Panc1 (cell line): ENCODE measurements at regions not wholly inside any gene's neighbourhood (a gene's known extent, or its start where the extent isn't known, plus 50 kb on each side); places are given as distances from the start of the nearest gene placed in this dataset.

Experiments
- ATAC-seq: fragments of 200-7000 bp; cut with Tn5 transposase; 2 replicates; pipeline ENCODE4 v1.9.1; 2020; ENCODE audit warnings: mild to moderate bottlenecking, moderate library complexity
- BruUV-seq: library from RNA; stranded (reverse); fragments of 400-500 nt; replicated peaks from 2 replicates; lab custom pipeline; 2021; lab: Mats Ljungman, UMichigan
- CTCF ChIA-PET: fragments of 300-600 bp; sonication (Branson Sonifier 250); formaldehyde crosslinking; loops from one replicate; lab custom pipeline; 2022; ENCODE audit warnings: antibody characterized with exemption; lab: Charles Lee
- POLR2A ChIA-PET: fragments of 300-600 bp; sonication (Branson Sonifier 250); formaldehyde crosslinking; loops from one replicate; lab custom pipeline; 2022; ENCODE audit warnings: antibody characterized with exemption; lab: Charles Lee
- DNase-seq: peaks from one replicate; pipeline ENCODE4 v3.0.0-alpha.2; 2010; ENCODE audit warnings: low read depth, low spot score
- H3K27ac ChIP-seq: 2 replicates; pipeline ENCODE4 v1.5.1; 2011; ENCODE audit warnings: mild to moderate bottlenecking, low read length, inconsistent platforms
- H3K27me3 ChIP-seq: fragments of 200-500 bp; sonication (Bioruptor generic); 2 replicates; pipeline ENCODE4 v1.6.0; 2014; ENCODE audit warnings: low read length, inconsistent platforms; ENCODE audit not compliant: control insufficient read depth, insufficient read depth
- H3K36me3 ChIP-seq: fragments of 200-500 bp; sonication (Bioruptor generic); 2 replicates; pipeline ENCODE4 v1.5.1; 2014; ENCODE audit warnings: inconsistent platforms, mild to moderate bottlenecking, low read length, moderate library complexity; ENCODE audit not compliant: control insufficient read depth, insufficient read depth
- H3K4me1 ChIP-seq: 2 replicates; pipeline ENCODE4 v1.5.1; 2011; ENCODE audit warnings: inconsistent platforms, mild to moderate bottlenecking, low read length, moderate library complexity; ENCODE audit not compliant: control insufficient read depth, insufficient read depth
- H3K4me3 ChIP-seq, 2 experiments: 2 replicates each; pipeline ENCODE4 v1.5.1; 2011 to 2012; ENCODE audit warnings: low read depth in 2 of 2, low read length in 2 of 2, mild to moderate bottlenecking in 2 of 2, inconsistent platforms in 1 of 2, moderate library complexity in 1 of 2
- H3K9me3 ChIP-seq: fragments of 200-500 bp; sonication (Bioruptor generic); 2 replicates; pipeline ENCODE4 v1.5.1; 2014; ENCODE audit warnings: low read depth, mild to moderate bottlenecking, inconsistent platforms, low read length, moderate library complexity; ENCODE audit not compliant: control insufficient read depth, insufficient read depth
- POLR2AphosphoS5 ChIP-seq: IDR thresholded peaks from 2 replicates; pipeline ENCODE4 v1.6.1; 2012; ENCODE audit warnings: mild to moderate bottlenecking, low read depth, low read length, moderate library complexity
- SIN3A ChIP-seq: IDR thresholded peaks from 2 replicates; pipeline ENCODE4 v1.6.1; 2012; ENCODE audit warnings: low read depth, mild to moderate bottlenecking, low read length, moderate library complexity, borderline replicate concordance; ENCODE audit not compliant: insufficient read depth
- TCF7L2 ChIP-seq: IDR thresholded peaks from 2 replicates; pipeline ENCODE4 v1.6.1; 2011; ENCODE audit warnings: mild to moderate bottlenecking, low read depth, low read length, inconsistent platforms
- in situ Hi-C: cut with HindIII; loops from 2 replicates; pipeline ENCODE4 v1.10.0; 2016; ENCODE audit warnings: low sequenced_read_pairs, low pct_unique_long_range_greater_than_20kb
- intact Hi-C: fragments of 100-400 bp; cut with micrococcal nuclease; formaldehyde crosslinking; loops from one replicate; pipeline ENCODE4 v1.10.0; 2022; ENCODE audit not compliant: unreplicated experiment
- TF ChIP-seq, protein P1 (sequence below): fragments of 450-650 bp; IDR thresholded peaks from 2 replicates; pipeline ENCODE4 v1.5.1; 2017; ENCODE audit warnings: mild to moderate bottlenecking
- TF ChIP-seq, protein P2 (sequence below), 2 experiments: IDR thresholded peaks; 2 replicates each; pipeline ENCODE4 v1.6.1; 2011 to 2012; ENCODE audit warnings: low read depth in 2 of 2, control low read depth in 1 of 2, low read length in 1 of 2, mild to moderate bottlenecking in 1 of 2, moderate library complexity in 1 of 2; ENCODE audit not compliant: insufficient read depth in 1 of 2

DNA sequence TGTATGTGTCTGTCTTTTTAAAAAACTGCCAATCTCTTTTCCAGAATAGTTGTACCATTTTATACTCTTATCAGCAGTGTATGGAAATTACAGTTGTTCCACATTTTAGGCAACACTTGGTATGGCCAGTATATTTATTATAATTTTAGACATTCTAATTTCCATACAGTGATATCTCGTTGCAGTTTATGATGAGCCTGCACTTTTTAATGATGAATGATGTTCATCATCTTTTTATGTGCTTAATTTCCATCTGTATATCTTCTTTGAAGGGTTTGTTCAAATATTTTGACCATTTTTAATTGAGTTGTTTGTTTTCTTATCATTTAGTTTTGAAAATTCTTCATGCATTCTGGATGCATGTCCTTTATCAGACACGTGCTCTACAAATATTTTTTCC, 57.0 kb upstream of the UBE2E2 start:
- CTCF ChIA-PET, result no interaction called here
- BruUV-seq, result no TSS peak
- H3K36me3 ChIP-seq, result no peaks in the 10 kb centered on the region
- intact Hi-C loops, result no loop called here
- H3K4me1 ChIP-seq, result no peaks in the 10 kb centered on the region
- ATAC-seq, result no peak
- TF ChIP-seq TCF7L2, result no peak
- no peak for TF ChIP-seq SIN3A
- TF ChIP-seq, protein P1, sequence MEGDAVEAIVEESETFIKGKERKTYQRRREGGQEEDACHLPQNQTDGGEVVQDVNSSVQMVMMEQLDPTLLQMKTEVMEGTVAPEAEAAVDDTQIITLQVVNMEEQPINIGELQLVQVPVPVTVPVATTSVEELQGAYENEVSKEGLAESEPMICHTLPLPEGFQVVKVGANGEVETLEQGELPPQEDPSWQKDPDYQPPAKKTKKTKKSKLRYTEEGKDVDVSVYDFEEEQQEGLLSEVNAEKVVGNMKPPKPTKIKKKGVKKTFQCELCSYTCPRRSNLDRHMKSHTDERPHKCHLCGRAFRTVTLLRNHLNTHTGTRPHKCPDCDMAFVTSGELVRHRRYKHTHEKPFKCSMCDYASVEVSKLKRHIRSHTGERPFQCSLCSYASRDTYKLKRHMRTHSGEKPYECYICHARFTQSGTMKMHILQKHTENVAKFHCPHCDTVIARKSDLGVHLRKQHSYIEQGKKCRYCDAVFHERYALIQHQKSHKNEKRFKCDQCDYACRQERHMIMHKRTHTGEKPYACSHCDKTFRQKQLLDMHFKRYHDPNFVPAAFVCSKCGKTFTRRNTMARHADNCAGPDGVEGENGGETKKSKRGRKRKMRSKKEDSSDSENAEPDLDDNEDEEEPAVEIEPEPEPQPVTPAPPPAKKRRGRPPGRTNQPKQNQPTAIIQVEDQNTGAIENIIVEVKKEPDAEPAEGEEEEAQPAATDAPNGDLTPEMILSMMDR, result no peak
- no peak for TF ChIP-seq POLR2AphosphoS5
- TF ChIP-seq, protein P2, sequence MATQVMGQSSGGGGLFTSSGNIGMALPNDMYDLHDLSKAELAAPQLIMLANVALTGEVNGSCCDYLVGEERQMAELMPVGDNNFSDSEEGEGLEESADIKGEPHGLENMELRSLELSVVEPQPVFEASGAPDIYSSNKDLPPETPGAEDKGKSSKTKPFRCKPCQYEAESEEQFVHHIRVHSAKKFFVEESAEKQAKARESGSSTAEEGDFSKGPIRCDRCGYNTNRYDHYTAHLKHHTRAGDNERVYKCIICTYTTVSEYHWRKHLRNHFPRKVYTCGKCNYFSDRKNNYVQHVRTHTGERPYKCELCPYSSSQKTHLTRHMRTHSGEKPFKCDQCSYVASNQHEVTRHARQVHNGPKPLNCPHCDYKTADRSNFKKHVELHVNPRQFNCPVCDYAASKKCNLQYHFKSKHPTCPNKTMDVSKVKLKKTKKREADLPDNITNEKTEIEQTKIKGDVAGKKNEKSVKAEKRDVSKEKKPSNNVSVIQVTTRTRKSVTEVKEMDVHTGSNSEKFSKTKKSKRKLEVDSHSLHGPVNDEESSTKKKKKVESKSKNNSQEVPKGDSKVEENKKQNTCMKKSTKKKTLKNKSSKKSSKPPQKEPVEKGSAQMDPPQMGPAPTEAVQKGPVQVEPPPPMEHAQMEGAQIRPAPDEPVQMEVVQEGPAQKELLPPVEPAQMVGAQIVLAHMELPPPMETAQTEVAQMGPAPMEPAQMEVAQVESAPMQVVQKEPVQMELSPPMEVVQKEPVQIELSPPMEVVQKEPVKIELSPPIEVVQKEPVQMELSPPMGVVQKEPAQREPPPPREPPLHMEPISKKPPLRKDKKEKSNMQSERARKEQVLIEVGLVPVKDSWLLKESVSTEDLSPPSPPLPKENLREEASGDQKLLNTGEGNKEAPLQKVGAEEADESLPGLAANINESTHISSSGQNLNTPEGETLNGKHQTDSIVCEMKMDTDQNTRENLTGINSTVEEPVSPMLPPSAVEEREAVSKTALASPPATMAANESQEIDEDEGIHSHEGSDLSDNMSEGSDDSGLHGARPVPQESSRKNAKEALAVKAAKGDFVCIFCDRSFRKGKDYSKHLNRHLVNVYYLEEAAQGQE (IDR thresholded peaks at IDR 0.05; ENCODE audit: insufficient read depth in 1 of 2, low read depth in 2 of 2, low read length in 1 of 2), result no peak
- H3K9me3 ChIP-seq, result no peaks in the 10 kb centered on the region
- no peak overlapping the region for H3K27ac ChIP-seq
- in situ Hi-C loops, result no loop called here
- no peak for DNase-seq
- H3K27me3 ChIP-seq, result peaks cover 3% of the 10 kb centered on the region
- POLR2A ChIA-PET, result no interaction called here
- H3K4me3 ChIP-seq, result no peak overlapping the region

DNA sequence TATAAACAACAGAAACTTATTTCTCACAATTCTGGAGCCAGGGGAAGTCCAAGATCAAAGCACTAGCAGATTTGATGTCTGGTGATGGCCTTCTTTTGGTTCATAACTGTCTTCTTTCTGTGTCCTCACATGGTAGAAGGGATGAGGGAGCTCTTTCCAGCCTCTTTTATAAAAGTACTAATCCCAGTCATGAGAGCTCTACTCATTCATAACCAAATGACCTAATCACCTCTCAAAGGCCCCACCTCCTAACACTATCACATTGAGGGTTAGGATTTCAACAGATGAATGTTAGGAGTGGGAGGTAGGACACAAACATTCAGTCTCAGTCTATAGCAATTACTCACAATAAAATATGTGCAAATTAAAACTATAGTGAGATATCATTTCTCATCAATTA, 50.1 kb upstream of the UBE2E2 start:
- ATAC-seq (no peak), DNase-seq (no peak)
- Histone ChIP-seq H3K36me3 (no peaks in the 10 kb centered on the region), H3K27ac (no peak overlapping the region), H3K27me3 (peaks cover 3% of the 10 kb centered on the region), H3K4me1 (no peaks in the 10 kb centered on the region), H3K9me3 (no peaks in the 10 kb centered on the region), H3K4me3 (no peak overlapping the region)
- no peak for TF ChIP-seq POLR2AphosphoS5
- TF ChIP-seq, protein P2 (IDR thresholded peaks at IDR 0.05; ENCODE audit: insufficient read depth in 1 of 2, low read depth in 2 of 2, low read length in 1 of 2), result no peak
- TF ChIP-seq TCF7L2, result no peak
- TF ChIP-seq SIN3A, result no peak
- intact Hi-C loops, result no loop called here
- in situ Hi-C loops, result no loop called here
- ChIA-PET CTCF (no interaction called here), POLR2A (no interaction called here)
- no TSS peak for BruUV-seq
